ENCODE measurements at regions not wholly inside any gene's neighbourhood (a gene's known extent, or its start where the extent isn't known, plus 50 kb on each side); places are given as distances from the start of the nearest gene placed in this dataset.

- TF ChIP-seq CTCF (IDR thresholded peaks at IDR 0.05), result no peak
- no peak for TF ChIP-seq POLR2A (IDR thresholded peaks at IDR 0.05)
These were observed 223.0 kb downstream of the NFATC2 start for GRCh38 chr20:51319522-51319921.
